Endothelial cell of umbilical vein (primary cell): ENCODE measurements at regions not wholly inside any gene's neighbourhood (a gene's known extent, or its start where the extent isn't known, plus 50 kb on each side); places are given as distances from the start of the nearest gene placed in this dataset.

ENCODE experiments used
- EZH2 ChIP-seq: IDR thresholded peaks from 2 replicates; pipeline ENCODE4 v1.6.1; 2012; ENCODE audit warnings: borderline replicate concordance, low read depth, mild to moderate bottlenecking, moderate library complexity, low read length, inconsistent platforms; ENCODE audit not compliant: severe bottlenecking
- POLR2A ChIP-seq: IDR thresholded peaks from 2 replicates; pipeline ENCODE4 v1.6.1; 2012; ENCODE audit warnings: low read depth, mild to moderate bottlenecking, control low read depth, low read length
- TF ChIP-seq, protein P1 (sequence below), 2 donors: IDR thresholded peaks; 1 replicate in 1 of 2; 2 replicates in 1 of 2; pipeline ENCODE4 v1.5.1; 2011; ENCODE audit warnings: low read length in 2 of 2, mild to moderate bottlenecking in 2 of 2, moderate library complexity in 2 of 2, control low read depth in 1 of 2, inconsistent platforms in 1 of 2, low read depth in 1 of 2; ENCODE audit not compliant: insufficient read depth in 1 of 2; ENCODE audit errors: extremely low read depth in 1 of 2

- TF ChIP-seq, protein P1, sequence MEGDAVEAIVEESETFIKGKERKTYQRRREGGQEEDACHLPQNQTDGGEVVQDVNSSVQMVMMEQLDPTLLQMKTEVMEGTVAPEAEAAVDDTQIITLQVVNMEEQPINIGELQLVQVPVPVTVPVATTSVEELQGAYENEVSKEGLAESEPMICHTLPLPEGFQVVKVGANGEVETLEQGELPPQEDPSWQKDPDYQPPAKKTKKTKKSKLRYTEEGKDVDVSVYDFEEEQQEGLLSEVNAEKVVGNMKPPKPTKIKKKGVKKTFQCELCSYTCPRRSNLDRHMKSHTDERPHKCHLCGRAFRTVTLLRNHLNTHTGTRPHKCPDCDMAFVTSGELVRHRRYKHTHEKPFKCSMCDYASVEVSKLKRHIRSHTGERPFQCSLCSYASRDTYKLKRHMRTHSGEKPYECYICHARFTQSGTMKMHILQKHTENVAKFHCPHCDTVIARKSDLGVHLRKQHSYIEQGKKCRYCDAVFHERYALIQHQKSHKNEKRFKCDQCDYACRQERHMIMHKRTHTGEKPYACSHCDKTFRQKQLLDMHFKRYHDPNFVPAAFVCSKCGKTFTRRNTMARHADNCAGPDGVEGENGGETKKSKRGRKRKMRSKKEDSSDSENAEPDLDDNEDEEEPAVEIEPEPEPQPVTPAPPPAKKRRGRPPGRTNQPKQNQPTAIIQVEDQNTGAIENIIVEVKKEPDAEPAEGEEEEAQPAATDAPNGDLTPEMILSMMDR (IDR thresholded peaks at IDR 0.05; ENCODE audit: extremely low read depth in 1 of 2, insufficient read depth in 1 of 2, low read depth in 1 of 2, low read length in 2 of 2), result no peak
- no peak for TF ChIP-seq EZH2
- TF ChIP-seq POLR2A, result no peak
Measured at GRCh38 chr13:88456151-88456550, 785.0 kb downstream of the SLITRK5 start.
